T-helper 17 cell (primary cell): ENCODE measurements at regions not wholly inside any gene's neighbourhood (a gene's known extent, or its start where the extent isn't known, plus 50 kb on each side); places are given as distances from the start of the nearest gene placed in this dataset.
"Not testable (repeated sequence)": the region's sequence is repeated elsewhere in the genome, so short reads cannot be mapped to it uniquely, and the experiment has no call there.

Source experiments
- ATAC-seq: fragments of 150-1000 bp; cut with Tn5 transposase; 2 replicates; pipeline ENCODE4 v1.10.0; 2021; ENCODE audit warnings: mild to moderate bottlenecking, moderate library complexity
- DNase-seq, 3 donors: peaks; one replicate each; pipeline versions ENCODE4 v3.0.0 to v3.0.0-alpha.2; 2020 to 2021
- H3K9me3 ChIP-seq: one replicate; pipeline ENCODE4 v1.7.0; 2013; ENCODE audit warnings: low read length, mild to moderate bottlenecking; ENCODE audit not compliant: control insufficient read depth, poor library complexity, severe bottlenecking
- H3K27ac Mint-ChIP-seq: one replicate; pipeline ENCODE4 v1.8.0; 2022; ENCODE audit warnings: mild to moderate bottlenecking, moderate library complexity, mixed read lengths
- H3K27me3 Mint-ChIP-seq: one replicate; pipeline ENCODE4 v1.8.0; 2022; ENCODE audit warnings: mixed read lengths
- H3K36me3 Mint-ChIP-seq: one replicate; pipeline ENCODE4 v1.8.0; 2022; ENCODE audit warnings: low read depth, mixed read lengths
- H3K4me1 Mint-ChIP-seq: one replicate; pipeline ENCODE4 v1.8.0; 2022; ENCODE audit warnings: mild to moderate bottlenecking, mixed read lengths
- H3K4me3 Mint-ChIP-seq: one replicate; pipeline ENCODE4 v1.8.0; 2022; ENCODE audit warnings: mild to moderate bottlenecking, moderate library complexity, mixed read lengths

- Mint-ChIP-seq H3K4me3 (no peak overlapping the region), H3K27me3 (no peaks in the 10 kb centered on the region)
- DNase-seq = no peak
Measured at GRCh38 chr15:96186105-96186504, 144.4 kb upstream of the NR2F2 start.

GRCh38 chr15:96187341-96188305, 142.9 kb upstream of the NR2F2 start:
- no peaks in the 10 kb centered on the region for H3K9me3 ChIP-seq
- Mint-ChIP-seq H3K4me3 (no peak overlapping the region), H3K36me3 (no peaks in the 10 kb centered on the region), H3K27me3 (no peaks in the 10 kb centered on the region), H3K27ac (no peak overlapping the region), H3K4me1 (no peaks in the 10 kb centered on the region)
- ATAC-seq (no peak), DNase-seq (no peak)

More at GRCh38 chr15:96186105-96186504, 144.4 kb upstream of the NR2F2 start:
- no peaks in the 10 kb centered on the region for H3K9me3 ChIP-seq
- Mint-ChIP-seq H3K4me1 (no peaks in the 10 kb centered on the region), H3K27ac (no peak overlapping the region), H3K36me3 (no peaks in the 10 kb centered on the region)
- no peak for ATAC-seq

- H3K27ac Mint-ChIP-seq = no peak overlapping the region
- ATAC-seq (no peak), DNase-seq (no peak)
- no peak overlapping the region for H3K4me3 Mint-ChIP-seq
- no peaks in the 10 kb centered on the region for H3K36me3 Mint-ChIP-seq
- no peaks in the 10 kb centered on the region for H3K4me1 Mint-ChIP-seq
- H3K27me3 Mint-ChIP-seq = no peaks in the 10 kb centered on the region
- no peaks in the 10 kb centered on the region for H3K9me3 ChIP-seq
Measured at GRCh38 chr15:96197721-96198120, 132.8 kb upstream of the NR2F2 start.

- no peaks in the 10 kb centered on the region for H3K9me3 ChIP-seq
- H3K27ac Mint-ChIP-seq = no peak overlapping the region
- no peaks in the 10 kb centered on the region for H3K27me3 Mint-ChIP-seq
- ATAC-seq = no peak
- no peaks in the 10 kb centered on the region for H3K36me3 Mint-ChIP-seq
- DNase-seq = no peak
- no peaks in the 10 kb centered on the region for H3K4me1 Mint-ChIP-seq
- no peak overlapping the region for H3K4me3 Mint-ChIP-seq
Measured at GRCh38 chr15:96199111-96199510, 131.4 kb upstream of the NR2F2 start.

- H3K9me3 ChIP-seq = no peaks in the 10 kb centered on the region
- Mint-ChIP-seq H3K27ac (no peak overlapping the region), H3K27me3 (no peaks in the 10 kb centered on the region), H3K4me1 (no peaks in the 10 kb centered on the region), H3K4me3 (no peak overlapping the region), H3K36me3 (no peaks in the 10 kb centered on the region)
- no peak for DNase-seq
- no peak for ATAC-seq
Measured at GRCh38 chr15:96200357-96200967, 130.0 kb upstream of the NR2F2 start.

GRCh38 chr15:96201696-96202095, 128.8 kb upstream of the NR2F2 start:
- no peak for ATAC-seq
- no peak for DNase-seq
- Mint-ChIP-seq H3K4me3 (no peak overlapping the region), H3K27me3 (no peaks in the 10 kb centered on the region), H3K27ac (no peak overlapping the region), H3K4me1 (no peaks in the 10 kb centered on the region), H3K36me3 (no peaks in the 10 kb centered on the region)
- no peaks in the 10 kb centered on the region for H3K9me3 ChIP-seq

GRCh38 chr15:96205588-96205987, 124.9 kb upstream of the NR2F2 start:
- not testable (repeated sequence) for H3K27ac Mint-ChIP-seq, H3K36me3 Mint-ChIP-seq, H3K4me3 Mint-ChIP-seq

GRCh38 chr15:96207377-96208006, 123.0 kb upstream of the NR2F2 start:
- no peaks in the 10 kb centered on the region for H3K27me3 Mint-ChIP-seq
- H3K27ac Mint-ChIP-seq = no peak overlapping the region
- no peaks in the 10 kb centered on the region for H3K9me3 ChIP-seq
- no peak overlapping the region for H3K4me3 Mint-ChIP-seq
- ATAC-seq (no peak), DNase-seq (no peak)
- no peaks in the 10 kb centered on the region for H3K36me3 Mint-ChIP-seq
- H3K4me1 Mint-ChIP-seq = no peaks in the 10 kb centered on the region

More at GRCh38 chr15:96205588-96205987, 124.9 kb upstream of the NR2F2 start:
- not testable (repeated sequence) for H3K9me3 ChIP-seq, H3K4me1 Mint-ChIP-seq, H3K27me3 Mint-ChIP-seq, DNase-seq, ATAC-seq

GRCh38 chr15:96209285-96209735, 121.2 kb upstream of the NR2F2 start:
- H3K27me3 Mint-ChIP-seq = no peaks in the 10 kb centered on the region
- DNase-seq = no peak
- H3K36me3 Mint-ChIP-seq = no peaks in the 10 kb centered on the region
- no peaks in the 10 kb centered on the region for H3K4me1 Mint-ChIP-seq
- no peak overlapping the region for H3K27ac Mint-ChIP-seq
- no peaks in the 10 kb centered on the region for H3K9me3 ChIP-seq
- no peak for ATAC-seq
- no peak overlapping the region for H3K4me3 Mint-ChIP-seq

GRCh38 chr15:96213045-96213444, 117.5 kb upstream of the NR2F2 start:
- Mint-ChIP-seq H3K4me1 (no peaks in the 10 kb centered on the region), H3K36me3 (no peaks in the 10 kb centered on the region), H3K27me3 (no peaks in the 10 kb centered on the region), H3K27ac (no peak overlapping the region), H3K4me3 (no peak overlapping the region)
- ATAC-seq = no peak
- H3K9me3 ChIP-seq = no peaks in the 10 kb centered on the region
- no peak for DNase-seq

GRCh38 chr15:96213896-96214295, 116.6 kb upstream of the NR2F2 start:
- H3K36me3 Mint-ChIP-seq = no peaks in the 10 kb centered on the region
- H3K4me1 Mint-ChIP-seq = no peaks in the 10 kb centered on the region
- ATAC-seq = no peak
- no peaks in the 10 kb centered on the region for H3K27me3 Mint-ChIP-seq
- DNase-seq = no peak
- H3K9me3 ChIP-seq = no peaks in the 10 kb centered on the region
- H3K27ac Mint-ChIP-seq = no peak overlapping the region
- H3K4me3 Mint-ChIP-seq = no peak overlapping the region

GRCh38 chr15:96216481-96216880, 114.0 kb upstream of the NR2F2 start:
- not testable (repeated sequence) for H3K4me1 Mint-ChIP-seq, DNase-seq, H3K36me3 Mint-ChIP-seq, H3K4me3 Mint-ChIP-seq, ATAC-seq, H3K9me3 ChIP-seq, H3K27me3 Mint-ChIP-seq, H3K27ac Mint-ChIP-seq

- H3K36me3 Mint-ChIP-seq = no peaks in the 10 kb centered on the region
- no peak for ATAC-seq
- H3K9me3 ChIP-seq = no peaks in the 10 kb centered on the region
- H3K4me1 Mint-ChIP-seq = no peaks in the 10 kb centered on the region
- no peaks in the 10 kb centered on the region for H3K27me3 Mint-ChIP-seq
- H3K27ac Mint-ChIP-seq = no peak overlapping the region
- H3K4me3 Mint-ChIP-seq = no peak overlapping the region
- no peak for DNase-seq
Measured at GRCh38 chr15:96217983-96218382, 112.5 kb upstream of the NR2F2 start.
